ENCODE measurements at regions not wholly inside any gene's neighbourhood (a gene's known extent, or its start where the extent isn't known, plus 50 kb on each side); places are given as distances from the start of the nearest gene placed in this dataset.

DNA sequence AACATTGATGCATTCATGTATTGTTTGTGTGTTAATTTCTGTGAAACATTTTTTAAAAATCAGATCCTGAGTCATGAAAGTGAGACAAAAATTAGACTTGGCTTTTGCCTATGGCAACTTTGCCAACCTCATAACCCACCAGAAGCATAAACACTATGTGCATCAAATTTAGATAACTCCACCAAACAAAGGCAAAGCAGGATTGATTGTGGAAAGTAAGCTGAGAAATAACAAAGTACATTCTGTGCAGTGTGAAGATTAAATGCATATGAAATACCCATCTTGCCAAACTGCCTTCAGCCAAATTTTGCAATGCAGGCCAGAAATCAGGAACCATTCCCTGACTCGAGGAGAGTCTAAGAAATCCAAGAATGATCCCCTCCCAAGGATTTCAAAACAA is 493.4 kb downstream of the AJAP1 start:
- DNase-seq (ENCODE audit: insufficient read length, low spot score, missing footprints): no peak
- Histone ChIP-seq H4K20me1 (ENCODE audit: insufficient read depth, low read length) (no peaks in the 10 kb centered on the region), H3K4me1 (ENCODE audit: insufficient read depth, low read length) (no peaks in the 10 kb centered on the region), H3K27me3 (ENCODE audit: insufficient read depth, low read length) (no peaks in the 10 kb centered on the region), H2AFZ (ENCODE audit: low read length) (no peak overlapping the region), H3K4me2 (ENCODE audit: insufficient read depth, low read length) (no peak overlapping the region), H3K4me3 (ENCODE audit: insufficient read depth, low read length) (no peak overlapping the region), H3K27ac (ENCODE audit: low read depth, low read length) (no peak overlapping the region), H3K79me2 (ENCODE audit: insufficient read depth, low read length) (no peaks in the 10 kb centered on the region), H3K9me3 (ENCODE audit: low read depth, low read length) (no peaks in the 10 kb centered on the region), H3K36me3 (ENCODE audit: insufficient read depth, low read length) (no peaks in the 10 kb centered on the region)
- TF ChIP-seq, protein P1, sequence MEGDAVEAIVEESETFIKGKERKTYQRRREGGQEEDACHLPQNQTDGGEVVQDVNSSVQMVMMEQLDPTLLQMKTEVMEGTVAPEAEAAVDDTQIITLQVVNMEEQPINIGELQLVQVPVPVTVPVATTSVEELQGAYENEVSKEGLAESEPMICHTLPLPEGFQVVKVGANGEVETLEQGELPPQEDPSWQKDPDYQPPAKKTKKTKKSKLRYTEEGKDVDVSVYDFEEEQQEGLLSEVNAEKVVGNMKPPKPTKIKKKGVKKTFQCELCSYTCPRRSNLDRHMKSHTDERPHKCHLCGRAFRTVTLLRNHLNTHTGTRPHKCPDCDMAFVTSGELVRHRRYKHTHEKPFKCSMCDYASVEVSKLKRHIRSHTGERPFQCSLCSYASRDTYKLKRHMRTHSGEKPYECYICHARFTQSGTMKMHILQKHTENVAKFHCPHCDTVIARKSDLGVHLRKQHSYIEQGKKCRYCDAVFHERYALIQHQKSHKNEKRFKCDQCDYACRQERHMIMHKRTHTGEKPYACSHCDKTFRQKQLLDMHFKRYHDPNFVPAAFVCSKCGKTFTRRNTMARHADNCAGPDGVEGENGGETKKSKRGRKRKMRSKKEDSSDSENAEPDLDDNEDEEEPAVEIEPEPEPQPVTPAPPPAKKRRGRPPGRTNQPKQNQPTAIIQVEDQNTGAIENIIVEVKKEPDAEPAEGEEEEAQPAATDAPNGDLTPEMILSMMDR (IDR thresholded peaks at IDR 0.05; ENCODE audit: extremely low read depth, low read depth, low read length): no peak

DNA sequence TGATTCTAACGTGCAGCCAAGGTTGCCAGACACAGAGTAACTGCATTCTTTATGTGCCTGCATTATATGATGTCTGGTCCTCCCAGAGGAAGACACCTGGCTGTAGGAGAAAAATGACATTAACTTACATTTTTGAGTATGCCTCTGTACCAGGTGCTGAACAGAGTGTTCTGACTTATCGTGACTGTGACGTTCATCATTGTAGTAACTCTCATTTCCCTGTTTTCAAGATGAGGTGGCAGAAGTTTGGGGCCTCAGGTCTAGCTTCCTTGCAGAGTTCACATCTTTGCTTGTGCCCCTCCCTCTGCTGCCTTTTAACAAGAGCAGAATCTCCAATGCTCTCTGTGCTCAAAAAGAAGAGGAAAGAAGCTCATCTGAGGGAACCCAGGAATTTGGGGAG is 488.0 kb downstream of the AJAP1 start:
- H2AFZ ChIP-seq (ENCODE audit: low read length): no peak overlapping the region
- H3K4me3 ChIP-seq (ENCODE audit: insufficient read depth, low read length): no peak overlapping the region
- H3K36me3 ChIP-seq (ENCODE audit: insufficient read depth, low read length): no peaks in the 10 kb centered on the region
- no peak overlapping the region for H3K27ac ChIP-seq (ENCODE audit: low read depth, low read length)
- no peaks in the 10 kb centered on the region for H3K27me3 ChIP-seq (ENCODE audit: insufficient read depth, low read length)
- DNase-seq (ENCODE audit: insufficient read length, low spot score, missing footprints): no peak
- no peaks in the 10 kb centered on the region for H3K4me1 ChIP-seq (ENCODE audit: insufficient read depth, low read length)
- no peaks in the 10 kb centered on the region for H4K20me1 ChIP-seq (ENCODE audit: insufficient read depth, low read length)
- H3K4me2 ChIP-seq (ENCODE audit: insufficient read depth, low read length): no peak overlapping the region
- no peaks in the 10 kb centered on the region for H3K79me2 ChIP-seq (ENCODE audit: insufficient read depth, low read length)
- TF ChIP-seq, protein P1 (IDR thresholded peaks at IDR 0.05; ENCODE audit: extremely low read depth, low read depth, low read length): no peak
- H3K9me3 ChIP-seq (ENCODE audit: low read depth, low read length): no peaks in the 10 kb centered on the region

DNA sequence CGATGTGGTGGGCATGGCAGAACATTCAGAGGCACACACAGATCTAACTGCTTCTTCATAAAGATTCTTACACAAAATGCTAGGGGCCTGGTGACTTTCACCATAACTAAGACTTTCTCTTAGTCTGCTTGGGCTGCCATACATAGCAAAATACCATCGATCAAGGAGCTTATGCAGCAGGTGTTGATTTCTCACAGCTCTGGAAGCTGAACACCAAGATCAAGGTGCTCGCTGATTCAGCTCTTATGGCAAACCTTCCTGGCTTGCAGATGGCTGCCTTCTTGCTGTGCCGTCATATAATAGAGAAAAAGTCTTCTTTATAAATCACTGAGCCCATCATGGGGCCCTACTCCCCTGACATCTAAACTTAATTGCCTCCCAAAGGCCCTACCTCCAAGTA is 487.3 kb downstream of the AJAP1 start:
- no peak for DNase-seq (ENCODE audit: insufficient read length, low spot score, missing footprints)
- no peaks in the 10 kb centered on the region for H4K20me1 ChIP-seq (ENCODE audit: insufficient read depth, low read length)
- H3K9me3 ChIP-seq (ENCODE audit: low read depth, low read length): no peaks in the 10 kb centered on the region
- H3K4me3 ChIP-seq (ENCODE audit: insufficient read depth, low read length): no peak overlapping the region
- H3K4me1 ChIP-seq (ENCODE audit: insufficient read depth, low read length): no peaks in the 10 kb centered on the region
- H2AFZ ChIP-seq (ENCODE audit: low read length): no peak overlapping the region
- no peak overlapping the region for H3K27ac ChIP-seq (ENCODE audit: low read depth, low read length)
- H3K79me2 ChIP-seq (ENCODE audit: insufficient read depth, low read length): no peaks in the 10 kb centered on the region
- no peaks in the 10 kb centered on the region for H3K27me3 ChIP-seq (ENCODE audit: insufficient read depth, low read length)
- TF ChIP-seq, protein P1 (IDR thresholded peaks at IDR 0.05; ENCODE audit: extremely low read depth, low read depth, low read length): no peak
- H3K4me2 ChIP-seq (ENCODE audit: insufficient read depth, low read length): no peak overlapping the region
- no peaks in the 10 kb centered on the region for H3K36me3 ChIP-seq (ENCODE audit: insufficient read depth, low read length)

DNA sequence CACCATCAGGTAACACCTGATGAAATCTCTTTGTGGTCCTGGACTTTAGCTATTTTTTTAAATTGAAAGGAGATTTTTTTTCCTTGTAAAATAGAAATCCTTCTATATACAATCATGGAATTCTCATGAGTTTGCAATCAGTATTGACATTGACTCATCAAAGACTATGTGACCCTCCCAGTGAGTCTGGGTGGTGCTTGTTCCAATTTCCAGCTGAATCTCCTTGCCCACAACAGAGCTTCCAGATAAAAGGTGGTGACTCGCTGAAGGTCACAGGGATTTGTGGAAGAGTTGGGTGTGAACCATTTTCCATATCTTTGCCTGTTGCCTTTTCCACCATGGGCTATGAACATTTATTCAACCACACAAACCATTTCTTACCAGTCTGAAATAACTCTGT is 486.6 kb downstream of the AJAP1 start:
- H3K27ac ChIP-seq (ENCODE audit: low read depth, low read length): no peak overlapping the region
- no peak overlapping the region for H2AFZ ChIP-seq (ENCODE audit: low read length)
- H3K4me1 ChIP-seq (ENCODE audit: insufficient read depth, low read length): no peaks in the 10 kb centered on the region
- no peaks in the 10 kb centered on the region for H4K20me1 ChIP-seq (ENCODE audit: insufficient read depth, low read length)
- H3K4me3 ChIP-seq (ENCODE audit: insufficient read depth, low read length): no peak overlapping the region
- H3K36me3 ChIP-seq (ENCODE audit: insufficient read depth, low read length): no peaks in the 10 kb centered on the region
- H3K27me3 ChIP-seq (ENCODE audit: insufficient read depth, low read length): no peaks in the 10 kb centered on the region
- H3K9me3 ChIP-seq (ENCODE audit: low read depth, low read length): no peaks in the 10 kb centered on the region
- H3K4me2 ChIP-seq (ENCODE audit: insufficient read depth, low read length): no peak overlapping the region
- TF ChIP-seq, protein P1 (IDR thresholded peaks at IDR 0.05; ENCODE audit: extremely low read depth, low read depth, low read length): no peak
- no peak for DNase-seq (ENCODE audit: insufficient read length, low spot score, missing footprints)
- no peaks in the 10 kb centered on the region for H3K79me2 ChIP-seq (ENCODE audit: insufficient read depth, low read length)
